NOMO-1 treated with dmso at 0.1 percent for 144 hours (cell line): ENCODE measurements at regions not wholly inside any gene's neighbourhood (a gene's known extent, or its start where the extent isn't known, plus 50 kb on each side); places are given as distances from the start of the nearest gene placed in this dataset.

Source experiments
- DNase-seq: peaks from one replicate; lab custom pipeline; 2025; ENCODE audit not compliant: unreplicated experiment; lab: John Stamatoyannopoulos, UW

GRCh38 chr1:25082216-25082899 lies 149.9 kb downstream of the SYF2 start:
- DNase-seq: no peak

GRCh38 chr1:25081496-25081895 lies 150.8 kb downstream of the SYF2 start:
- no peak for DNase-seq

GRCh38 chr1:25080294-25081209 lies 150.5 kb upstream of the RUNX3 start:
- peak; percentile 59 for DNase-seq

GRCh38 chr1:25079048-25079447 lies 149.0 kb upstream of the RUNX3 start:
- DNase-seq: no peak

- no peak for DNase-seq
Observed at GRCh38 chr1:25074351-25075227, 144.5 kb upstream of the RUNX3 start.

- no peak for DNase-seq
Observed at GRCh38 chr1:25073640-25074270, 143.7 kb upstream of the RUNX3 start.

GRCh38 chr1:25072461-25072860 lies 142.4 kb upstream of the RUNX3 start:
- no peak for DNase-seq

GRCh38 chr1:25068829-25069228 lies 138.8 kb upstream of the RUNX3 start:
- DNase-seq: no peak

GRCh38 chr1:25068316-25068715 lies 138.2 kb upstream of the RUNX3 start:
- no peak for DNase-seq

- DNase-seq: no peak
Observed at GRCh38 chr1:25067518-25068251, 137.6 kb upstream of the RUNX3 start.

GRCh38 chr1:25066731-25067517 lies 136.8 kb upstream of the RUNX3 start:
- DNase-seq: no peak

- no peak for DNase-seq
Observed at GRCh38 chr1:25066256-25066655, 136.2 kb upstream of the RUNX3 start.

- DNase-seq: no peak
Observed at GRCh38 chr1:25065795-25066238, 135.7 kb upstream of the RUNX3 start.

GRCh38 chr1:25065321-25065721 lies 135.2 kb upstream of the RUNX3 start:
- no peak for DNase-seq

- DNase-seq: no peak
Observed at GRCh38 chr1:25064465-25065240, 134.6 kb upstream of the RUNX3 start.

- DNase-seq: no peak
Observed at GRCh38 chr1:25063591-25064416, 133.7 kb upstream of the RUNX3 start.

GRCh38 chr1:25062621-25063255 lies 132.7 kb upstream of the RUNX3 start:
- no peak for DNase-seq
